ENCODE measurements at regions not wholly inside any gene's neighbourhood (a gene's known extent, or its start where the extent isn't known, plus 50 kb on each side); places are given as distances from the start of the nearest gene placed in this dataset.

DNA sequence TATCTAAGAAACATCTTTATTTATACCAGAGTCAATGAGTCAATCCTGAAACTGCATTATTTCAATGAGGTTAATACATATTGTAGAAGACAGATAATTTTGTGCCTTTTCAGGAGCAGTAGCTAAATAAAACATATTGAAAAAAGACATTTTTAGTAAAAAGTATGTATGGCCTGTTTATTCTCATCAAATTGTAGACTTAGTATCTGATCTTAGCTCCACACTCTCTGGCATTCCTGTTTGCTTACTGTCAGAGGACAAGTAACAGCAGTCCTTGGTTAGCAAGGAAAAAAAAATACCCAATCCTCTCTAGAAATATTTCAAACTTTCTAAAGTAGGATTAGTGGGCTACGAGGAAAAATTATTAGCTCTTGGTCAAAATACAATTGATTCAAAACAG lies 50.5 kb upstream of the GUCY1A1 start:
- DNase-seq (ENCODE audit: low read depth in 2 of 2) = no peak

DNA sequence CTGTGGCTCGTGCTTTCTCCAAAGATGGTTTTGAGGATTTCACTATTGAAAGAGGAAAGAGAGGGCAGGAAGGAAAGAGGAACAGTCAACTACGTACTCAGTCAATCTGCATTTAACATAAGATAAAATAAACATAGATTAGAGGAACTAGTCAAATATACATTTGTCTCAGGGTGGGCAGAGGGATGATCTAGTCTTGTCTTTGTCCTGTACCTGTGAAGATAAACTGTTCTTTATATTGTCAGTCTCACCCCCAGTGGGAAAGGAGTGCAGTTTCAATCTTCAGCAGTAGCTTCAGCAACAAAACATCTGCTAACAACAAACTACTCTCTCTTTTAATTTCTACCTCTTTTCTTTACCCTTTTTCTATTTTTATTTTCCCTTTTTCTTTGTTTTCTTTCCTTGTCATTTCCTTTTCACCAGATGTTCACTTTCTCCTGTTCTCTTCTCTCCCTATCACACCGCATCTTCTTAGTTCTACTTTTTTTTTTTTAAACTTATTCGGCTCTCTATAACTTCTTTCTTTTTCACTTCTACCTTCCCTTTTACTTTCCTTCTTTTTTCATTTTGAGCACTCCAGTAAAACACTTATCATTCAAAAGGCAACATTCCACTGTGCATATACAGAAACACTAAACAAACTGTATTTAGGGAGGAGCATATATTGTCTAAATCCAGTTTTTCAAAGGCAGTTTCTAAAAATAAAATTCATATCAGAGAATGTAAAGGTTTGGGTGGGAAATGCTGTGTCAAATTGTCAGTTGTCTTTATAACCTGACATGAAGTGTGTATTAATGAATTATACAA lies 51.4 kb upstream of the GUCY1A1 start:
- DNase-seq (ENCODE audit: low read depth in 2 of 2) = no peak

DNA sequence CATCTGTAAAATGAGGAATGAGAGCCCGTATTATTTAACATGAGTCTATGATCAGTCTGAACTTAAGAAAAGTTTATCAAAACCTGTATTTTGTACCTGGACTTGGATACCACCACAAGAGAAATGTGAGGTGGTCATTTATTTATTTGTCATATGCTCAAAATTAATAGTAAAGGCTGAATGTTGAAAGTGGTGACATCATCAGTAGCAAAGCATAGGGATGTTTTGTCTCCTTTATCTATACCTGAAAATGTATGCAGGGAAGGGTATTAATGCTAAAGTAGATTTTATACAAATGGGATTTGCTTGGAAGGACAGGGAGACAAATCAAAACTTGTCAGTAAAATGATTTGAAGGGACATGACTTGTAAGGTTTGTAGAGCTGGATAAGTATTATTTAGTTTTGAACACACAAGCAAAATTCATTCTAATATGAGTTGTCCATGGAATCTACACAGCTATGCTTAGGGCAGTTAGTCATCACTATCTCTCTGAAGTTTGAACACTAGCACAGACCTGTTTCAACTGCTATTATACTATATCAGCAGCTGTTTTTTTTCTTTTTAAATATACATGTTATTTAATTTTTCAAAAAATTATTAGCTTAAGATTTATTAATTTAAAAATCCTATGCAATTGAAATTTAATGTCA lies 52.4 kb upstream of the GUCY1A1 start:
- DNase-seq (ENCODE audit: low read depth in 2 of 2) = no peak

DNA sequence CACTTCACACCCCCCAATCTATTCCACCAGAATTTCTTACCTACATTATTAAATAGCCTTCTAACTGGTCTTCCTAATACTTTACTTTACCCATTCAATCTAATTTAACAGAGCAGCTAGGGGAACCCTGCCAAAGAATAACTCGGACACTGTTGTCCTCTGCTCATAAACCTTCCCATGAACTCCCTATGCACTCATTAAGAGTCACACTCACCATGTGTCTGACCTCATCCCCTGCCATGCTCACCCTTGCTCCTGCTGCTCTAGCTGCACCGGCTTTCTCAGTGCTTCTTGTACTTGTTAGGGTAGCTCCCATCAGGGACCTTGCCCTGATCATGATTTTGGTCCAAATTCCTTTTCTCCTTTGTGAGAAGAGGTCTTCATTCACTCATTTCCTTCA lies 54.6 kb upstream of the GUCY1A1 start:
- DNase-seq (ENCODE audit: low read depth in 2 of 2) = no peak

GRCh38 chr4:155611501-155611900 lies 55.1 kb upstream of the GUCY1A1 start:
- no peak for DNase-seq (ENCODE audit: low read depth in 2 of 2)

DNA sequence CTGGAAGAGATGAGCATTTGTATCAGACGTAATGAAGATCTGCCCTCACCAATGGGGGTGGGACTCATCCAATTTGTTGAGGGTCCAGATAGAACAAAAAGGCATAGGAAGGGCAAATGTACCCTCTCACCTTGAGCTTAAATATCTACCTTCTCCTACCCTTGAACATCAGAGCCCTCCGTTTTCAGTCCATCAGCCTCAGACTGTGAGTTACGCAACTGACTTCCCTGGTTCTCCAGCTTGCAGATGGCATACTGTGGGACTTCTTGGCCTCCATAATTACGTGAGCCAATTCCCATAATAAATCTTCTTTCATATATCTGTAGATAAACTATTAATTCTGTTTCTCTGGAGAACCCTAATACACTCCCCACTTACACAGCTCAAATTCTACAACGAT lies 56.5 kb upstream of the GUCY1A1 start:
- DNase-seq (ENCODE audit: low read depth in 2 of 2) = no peak

DNA sequence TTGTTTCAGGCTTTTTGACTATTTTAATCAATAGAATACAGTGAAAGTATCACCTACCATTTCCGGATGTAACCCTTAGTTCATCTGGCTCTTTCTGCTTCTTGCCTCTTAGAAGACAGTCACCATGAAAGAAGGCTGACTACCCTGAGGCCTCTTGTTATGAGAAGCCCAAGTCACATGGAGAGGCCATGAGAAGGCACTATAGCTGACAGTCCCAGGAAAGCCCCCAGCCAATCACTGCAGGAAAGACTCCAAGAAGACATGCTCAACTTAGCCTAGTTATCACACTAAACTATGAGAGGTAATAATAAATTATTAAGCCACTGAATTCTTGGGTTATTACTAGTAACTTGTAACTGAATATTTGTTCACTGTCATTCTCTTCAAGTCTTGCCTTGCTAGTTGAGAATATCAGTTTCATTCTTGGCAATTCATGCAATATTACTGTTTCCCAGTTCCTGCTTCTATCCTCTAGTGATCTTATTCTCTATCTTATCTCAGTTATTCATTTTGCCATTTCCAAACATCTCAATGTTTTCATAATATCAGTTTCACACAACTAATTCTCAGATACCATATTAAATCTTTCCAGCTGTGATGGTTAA lies 57.1 kb upstream of the GUCY1A1 start:
- DNase-seq (ENCODE audit: low read depth in 2 of 2) = no peak

- no peak for DNase-seq (ENCODE audit: low read depth in 2 of 2)
Observed at GRCh38 chr4:155608225-155608885, 58.3 kb upstream of the GUCY1A1 start.

DNA sequence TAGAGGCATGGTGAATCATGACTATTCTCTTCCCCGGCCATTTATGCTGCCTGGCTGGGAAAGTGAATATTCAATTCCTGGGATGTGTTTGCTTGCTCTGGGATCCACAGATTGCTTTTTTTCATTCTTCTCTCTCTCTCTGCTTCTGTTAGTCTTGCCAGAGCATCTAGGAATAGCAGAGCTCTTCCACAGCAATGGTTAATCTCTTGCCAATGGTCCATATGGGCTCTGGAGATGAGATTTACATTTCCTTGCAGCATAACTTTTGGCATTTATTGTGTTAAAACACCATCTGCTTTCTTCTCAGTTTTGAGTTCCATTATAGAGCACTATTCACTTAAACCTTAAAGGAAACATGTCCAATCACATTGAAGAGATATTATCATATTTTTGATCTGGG lies 59.2 kb upstream of the GUCY1A1 start:
- no peak for DNase-seq (ENCODE audit: low read depth in 2 of 2)

- no peak for DNase-seq (ENCODE audit: low read depth in 2 of 2)
Observed at GRCh38 chr4:155604718-155605626, 61.7 kb upstream of the GUCY1A1 start.

GRCh38 chr4:155603360-155603891 lies 63.2 kb upstream of the GUCY1A1 start:
- DNase-seq (ENCODE audit: low read depth in 2 of 2) = no peak

- DNase-seq (ENCODE audit: low read depth in 2 of 2) = no peak
Observed at GRCh38 chr4:155602351-155603140, 64.1 kb upstream of the GUCY1A1 start.

DNA sequence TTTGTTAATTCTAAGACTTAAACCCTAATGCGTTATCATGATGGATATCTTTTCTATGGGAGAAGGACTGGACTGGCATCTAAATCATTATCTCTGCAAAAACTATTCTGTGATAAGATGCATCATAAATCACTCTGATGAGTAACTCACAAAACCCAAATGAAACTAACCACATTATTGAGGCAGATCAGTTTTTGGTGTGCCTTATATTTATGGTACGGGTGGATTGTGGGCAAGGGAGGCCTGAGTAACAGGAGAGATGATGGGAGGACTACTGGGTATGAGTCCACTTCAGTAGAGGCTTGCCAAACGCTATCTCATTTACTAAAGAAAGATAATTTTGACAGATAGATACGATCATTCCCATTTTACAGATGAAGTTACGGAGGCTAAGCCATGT lies 66.4 kb upstream of the GUCY1A1 start:
- DNase-seq (ENCODE audit: low read depth in 2 of 2) = no peak

- DNase-seq (ENCODE audit: low read depth in 2 of 2) = no peak
Observed at GRCh38 chr4:155599596-155599995, 67.1 kb upstream of the GUCY1A1 start.

DNA sequence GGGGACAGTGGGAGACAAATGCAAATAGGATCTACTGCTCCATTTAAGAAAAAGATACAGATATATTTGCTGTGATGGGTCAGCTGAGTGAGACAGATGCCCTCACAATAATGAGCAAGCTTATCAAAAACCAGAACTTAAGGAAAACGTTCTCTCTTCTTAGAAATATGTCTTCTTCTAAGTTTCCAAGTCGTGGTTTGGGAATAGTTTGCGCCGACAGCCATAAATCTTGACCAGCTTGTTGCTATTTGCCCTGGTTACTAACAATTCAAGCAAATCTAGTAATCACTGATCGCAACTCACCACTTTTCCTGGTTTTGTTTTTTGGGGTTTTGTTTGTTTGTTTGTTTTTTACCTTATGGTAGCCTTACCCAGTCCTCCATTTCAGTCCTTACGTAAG lies 67.6 kb upstream of the GUCY1A1 start:
- no peak for DNase-seq (ENCODE audit: low read depth in 2 of 2)

- DNase-seq (ENCODE audit: low read depth in 2 of 2) = no peak
Observed at GRCh38 chr4:155597933-155598451, 68.7 kb upstream of the GUCY1A1 start.

DNA sequence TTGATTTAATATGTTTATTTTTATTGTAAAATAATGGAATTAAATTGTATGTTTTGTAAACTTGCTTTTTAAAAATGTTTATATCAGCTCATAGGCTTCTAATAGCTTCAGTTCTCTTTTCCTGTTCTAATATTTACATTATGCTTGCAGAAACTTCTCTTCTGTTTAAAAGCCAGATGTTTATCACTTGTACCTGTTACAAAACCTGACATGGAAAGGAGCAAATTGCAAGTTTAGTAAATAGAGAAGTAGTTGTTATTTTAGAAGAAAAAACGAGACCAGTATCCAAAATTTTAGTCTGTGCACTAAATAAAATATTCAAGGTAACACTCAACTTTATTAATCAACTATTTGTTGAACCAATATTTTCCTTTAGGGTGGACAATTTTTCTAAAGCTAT lies 69.4 kb upstream of the GUCY1A1 start:
- DNase-seq (ENCODE audit: low read depth in 2 of 2) = no peak

DNA sequence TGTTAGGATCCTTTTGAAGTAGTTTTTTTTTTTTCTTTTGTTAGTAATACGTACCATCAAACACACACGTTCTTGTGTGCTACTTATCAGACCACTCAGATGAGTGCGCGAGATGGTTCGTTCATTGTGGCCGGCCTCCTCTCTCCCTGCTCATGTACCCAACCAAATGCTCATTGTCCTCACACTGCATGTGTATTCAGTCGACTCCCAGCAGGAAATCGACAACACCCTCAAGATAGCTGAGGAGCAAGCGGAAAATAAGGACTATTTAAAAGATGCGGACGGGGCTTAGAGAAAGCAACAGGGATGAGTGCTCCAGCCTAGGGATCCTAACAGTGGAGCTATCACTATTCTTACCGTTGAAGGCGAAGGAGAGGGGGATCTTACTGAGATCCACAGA lies 72.9 kb upstream of the GUCY1A1 start:
- no peak for DNase-seq (ENCODE audit: low read depth in 2 of 2)

GRCh38 chr4:155592938-155593297 lies 73.7 kb upstream of the GUCY1A1 start:
- DNase-seq (ENCODE audit: low read depth in 2 of 2) = no peak

Data from stimulated activated CD8-positive, alpha-beta memory T cell treated with anti-CD3 and anti-CD28 coated beads, Interleukin-2, amount 100 ng/mL, for 1 hour (primary cell).